Peyer's patch (tissue), 4 donors: ENCODE measurements at regions not wholly inside any gene's neighbourhood (a gene's known extent, or its start where the extent isn't known, plus 50 kb on each side); places are given as distances from the start of the nearest gene placed in this dataset.

Experiments used
- DNase-seq, 3 donors: peaks; one replicate each; pipeline ENCODE4 v3.0.0-alpha.2; 2017 to 2019
- H3K27ac ChIP-seq, 4 donors: fragments of 200-600 bp; sonication (generic); one replicate each; pipeline ENCODE4 v1.5.1; 2016 to 2019
- H3K27me3 ChIP-seq, 2 donors: fragments of 200-600 bp; sonication (generic); one replicate each; pipeline ENCODE4 v1.5.1; 2019
- H3K36me3 ChIP-seq, 3 donors: fragments of 200-600 bp; sonication (generic); one replicate each; pipeline ENCODE4 v1.5.1; 2016 to 2019
- H3K4me1 ChIP-seq, 4 donors: fragments of 200-600 bp; sonication (generic); one replicate each; pipeline ENCODE4 v1.5.1; 2016 to 2019
- H3K4me3 ChIP-seq, 4 donors: fragments of 200-600 bp; sonication (generic); 1 replicate in 3 of 4; 2 replicates in 1 of 4; pipeline ENCODE4 v1.5.1; 2016 to 2019; ENCODE audit warnings: mild to moderate bottlenecking in 1 of 4
- H3K9me3 ChIP-seq, 4 donors: fragments of 200-600 bp; sonication (generic); one replicate each; pipeline ENCODE4 v1.5.1; 2016 to 2019; ENCODE audit warnings: mild to moderate bottlenecking in 1 of 4
- POLR2A ChIP-seq, 2 donors: fragments of 450-650 bp; IDR thresholded peaks; one replicate each; pipeline ENCODE4 v1.5.1; 2017; ENCODE audit warnings: antibody characterized with exemption in 2 of 2, mild to moderate bottlenecking in 2 of 2, moderate library complexity in 2 of 2
- TF ChIP-seq, protein P1 (sequence below), 6 experiments: fragments of 450-650 bp in 4 of 6; fragments of 200-600 bp in 2 of 6; sonication (generic) in 1 of 6; IDR thresholded peaks; one replicate each; pipeline ENCODE4 v1.5.1; 2017 to 2019; ENCODE audit warnings: antibody characterized with exemption in 6 of 6, mild to moderate bottlenecking in 3 of 6, moderate library complexity in 1 of 6

DNA sequence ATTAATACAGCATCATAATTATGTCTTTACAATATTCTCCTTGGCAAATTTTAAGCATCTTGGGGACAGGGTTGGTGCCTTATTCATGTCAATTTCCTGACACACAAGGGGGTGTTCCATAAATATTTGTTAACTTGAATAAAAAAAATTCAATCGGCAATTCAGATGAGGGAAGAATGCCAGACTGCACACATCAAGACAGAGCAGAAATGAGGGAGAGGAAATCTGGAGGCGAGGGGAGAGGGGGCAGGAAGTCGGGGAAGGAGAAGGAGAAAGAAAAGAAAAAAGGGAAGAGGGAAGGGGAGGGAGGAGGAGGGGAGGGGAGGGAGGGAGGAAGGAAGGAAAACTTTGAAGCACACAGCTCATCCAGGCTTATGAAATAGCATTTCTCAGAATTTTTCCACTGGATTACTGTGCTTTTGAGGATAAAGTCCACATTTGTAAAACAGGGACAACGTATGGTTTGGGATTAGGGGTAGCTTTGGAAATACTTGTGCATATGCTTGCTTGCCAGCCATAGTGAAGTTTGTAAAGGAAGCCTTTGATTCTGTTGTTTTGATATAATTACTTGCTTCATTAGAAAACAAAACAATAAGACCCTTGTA is 362.1 kb downstream of the SAMD5 start:
- Histone ChIP-seq H3K4me3 (no peak overlapping the region), H3K4me1 (no peaks in the 10 kb centered on the region), H3K27me3 (no peaks in the 10 kb centered on the region), H3K36me3 (no peaks in the 10 kb centered on the region), H3K9me3 (no peaks in the 10 kb centered on the region), H3K27ac (no peak overlapping the region)
- DNase-seq, result no peak
- no peak for TF ChIP-seq POLR2A (IDR thresholded peaks at IDR 0.05)
- TF ChIP-seq, protein P1, sequence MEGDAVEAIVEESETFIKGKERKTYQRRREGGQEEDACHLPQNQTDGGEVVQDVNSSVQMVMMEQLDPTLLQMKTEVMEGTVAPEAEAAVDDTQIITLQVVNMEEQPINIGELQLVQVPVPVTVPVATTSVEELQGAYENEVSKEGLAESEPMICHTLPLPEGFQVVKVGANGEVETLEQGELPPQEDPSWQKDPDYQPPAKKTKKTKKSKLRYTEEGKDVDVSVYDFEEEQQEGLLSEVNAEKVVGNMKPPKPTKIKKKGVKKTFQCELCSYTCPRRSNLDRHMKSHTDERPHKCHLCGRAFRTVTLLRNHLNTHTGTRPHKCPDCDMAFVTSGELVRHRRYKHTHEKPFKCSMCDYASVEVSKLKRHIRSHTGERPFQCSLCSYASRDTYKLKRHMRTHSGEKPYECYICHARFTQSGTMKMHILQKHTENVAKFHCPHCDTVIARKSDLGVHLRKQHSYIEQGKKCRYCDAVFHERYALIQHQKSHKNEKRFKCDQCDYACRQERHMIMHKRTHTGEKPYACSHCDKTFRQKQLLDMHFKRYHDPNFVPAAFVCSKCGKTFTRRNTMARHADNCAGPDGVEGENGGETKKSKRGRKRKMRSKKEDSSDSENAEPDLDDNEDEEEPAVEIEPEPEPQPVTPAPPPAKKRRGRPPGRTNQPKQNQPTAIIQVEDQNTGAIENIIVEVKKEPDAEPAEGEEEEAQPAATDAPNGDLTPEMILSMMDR (IDR thresholded peaks at IDR 0.05), result no peak

DNA sequence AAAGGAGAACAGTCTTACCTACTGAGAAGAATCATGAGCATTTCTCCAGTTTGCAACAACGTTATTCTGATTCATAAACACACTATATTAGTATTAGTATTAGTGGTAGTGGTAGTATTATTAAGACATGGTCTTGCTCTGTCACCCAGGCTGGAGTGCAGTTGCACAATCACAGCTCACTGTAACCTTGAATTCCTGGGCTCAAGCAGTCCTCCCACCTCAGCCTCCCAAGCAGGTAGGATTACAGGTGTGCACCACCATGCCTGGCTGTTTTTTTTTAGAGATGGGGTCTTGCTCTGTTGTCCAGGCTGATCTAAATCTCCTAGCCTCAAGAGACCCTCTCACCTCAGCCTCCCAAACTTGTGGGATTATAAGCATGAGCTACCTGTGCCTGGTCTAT is 363.5 kb downstream of the SAMD5 start:
- Histone ChIP-seq H3K4me1 (no peaks in the 10 kb centered on the region), H3K9me3 (no peaks in the 10 kb centered on the region), H3K36me3 (no peaks in the 10 kb centered on the region), H3K4me3 (no peak overlapping the region), H3K27ac (no peak overlapping the region), H3K27me3 (no peaks in the 10 kb centered on the region)
- TF ChIP-seq POLR2A (IDR thresholded peaks at IDR 0.05), result no peak
- TF ChIP-seq, protein P1 (IDR thresholded peaks at IDR 0.05), result no peak
- no peak for DNase-seq

DNA sequence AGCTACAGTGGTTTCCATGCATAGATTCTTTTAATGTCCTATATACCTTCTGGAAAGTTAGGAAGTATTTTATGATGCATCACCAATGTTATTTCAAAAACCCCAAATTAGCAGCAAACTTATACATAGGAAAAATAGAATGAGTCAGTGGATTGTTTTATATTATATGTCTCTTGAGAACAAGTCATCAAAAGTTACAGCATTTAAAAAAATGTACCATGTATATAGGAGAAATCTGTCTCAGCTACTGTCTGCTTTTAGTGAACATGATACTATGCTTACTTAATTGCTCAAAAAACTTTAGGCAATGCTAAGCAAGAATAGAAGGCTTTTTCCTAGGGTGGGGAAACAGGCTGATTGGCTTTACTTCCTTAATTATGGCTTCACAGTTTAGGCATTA is 365.3 kb downstream of the SAMD5 start:
- no peaks in the 10 kb centered on the region for H3K9me3 ChIP-seq
- H3K27ac ChIP-seq, result no peak overlapping the region
- H3K27me3 ChIP-seq, result no peaks in the 10 kb centered on the region
- H3K36me3 ChIP-seq, result no peaks in the 10 kb centered on the region
- no peak overlapping the region for H3K4me3 ChIP-seq
- TF ChIP-seq POLR2A (IDR thresholded peaks at IDR 0.05), result no peak
- TF ChIP-seq, protein P1 (IDR thresholded peaks at IDR 0.05), result no peak
- no peak for DNase-seq
- no peaks in the 10 kb centered on the region for H3K4me1 ChIP-seq

DNA sequence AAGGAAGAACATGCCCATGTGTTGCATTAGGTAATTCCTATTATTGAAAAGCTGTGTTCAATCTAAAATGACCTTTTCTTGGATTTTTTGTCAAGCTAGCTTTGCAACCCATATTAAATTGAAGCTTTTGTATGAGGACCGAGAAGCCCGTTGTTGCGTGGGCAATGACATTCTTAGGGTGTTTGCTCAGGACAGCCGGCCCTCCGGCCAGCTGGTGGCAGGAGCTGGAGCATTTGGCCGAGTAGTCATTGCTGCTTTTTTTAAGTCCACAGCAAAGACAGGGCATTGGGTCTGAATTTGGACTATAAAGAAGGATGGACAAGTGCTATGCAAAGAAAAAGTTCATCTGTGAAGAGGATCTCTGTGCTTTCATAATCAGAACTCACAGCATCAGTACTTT is 365.8 kb downstream of the SAMD5 start:
- Histone ChIP-seq H3K4me1 (no peaks in the 10 kb centered on the region), H3K9me3 (no peaks in the 10 kb centered on the region), H3K36me3 (no peaks in the 10 kb centered on the region), H3K27ac (no peak overlapping the region), H3K4me3 (no peak overlapping the region), H3K27me3 (no peaks in the 10 kb centered on the region)
- TF ChIP-seq POLR2A (IDR thresholded peaks at IDR 0.05), result no peak
- TF ChIP-seq, protein P1 (IDR thresholded peaks at IDR 0.05), result no peak
- DNase-seq, result no peak

DNA sequence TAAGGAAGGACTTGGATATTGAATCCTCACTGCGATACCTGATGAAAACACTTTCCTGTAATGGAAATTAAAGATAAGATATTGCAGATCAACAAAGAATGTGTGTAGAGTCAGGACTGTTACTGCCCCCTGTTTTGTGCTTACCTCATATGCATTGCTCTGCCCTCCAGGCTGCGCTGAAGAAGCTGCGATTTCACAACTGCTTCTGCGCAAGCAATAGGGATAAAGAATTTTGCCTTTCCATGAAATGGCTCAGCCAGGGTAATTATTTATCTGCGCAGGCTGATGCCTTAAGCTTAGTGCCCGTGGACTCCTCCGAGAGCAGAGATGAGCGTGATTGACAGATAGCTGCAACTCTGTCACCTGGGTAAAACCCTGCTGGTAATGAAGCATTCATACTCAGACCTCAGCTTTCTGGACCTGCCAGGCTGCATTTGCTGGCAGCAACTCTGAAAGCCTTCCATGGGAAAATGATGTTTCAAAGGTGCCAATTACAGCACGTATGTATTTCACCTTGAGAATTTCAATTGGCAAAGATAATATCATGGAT is 370.6 kb downstream of the SAMD5 start:
- H3K27me3 ChIP-seq, result no peaks in the 10 kb centered on the region
- TF ChIP-seq, protein P1 (IDR thresholded peaks at IDR 0.05), result no peak
- no peak for TF ChIP-seq POLR2A (IDR thresholded peaks at IDR 0.05)

More for the DNA sequence above, 370.6 kb downstream of the SAMD5 start:
- H3K9me3 ChIP-seq, result no peaks in the 10 kb centered on the region
- H3K4me3 ChIP-seq, result no peak overlapping the region
- H3K36me3 ChIP-seq, result no peaks in the 10 kb centered on the region
- no peak overlapping the region for H3K27ac ChIP-seq
- no peak for DNase-seq
- no peaks in the 10 kb centered on the region for H3K4me1 ChIP-seq
